Neural cell (in vitro differentiated cells): ENCODE measurements at regions not wholly inside any gene's neighbourhood (a gene's known extent, or its start where the extent isn't known, plus 50 kb on each side); places are given as distances from the start of the nearest gene placed in this dataset.

Source experiments
- H2AFZ ChIP-seq: fragments of 200-600, 300-800 bp; sonication (generic), shearing (Covaris generic); 2 replicates; pipeline ENCODE4 v1.6.0; 2014; ENCODE audit warnings: low read depth, mild to moderate bottlenecking, antibody characterized with exemption, low read length, moderate library complexity
- H3F3A ChIP-seq: fragments of 200-600 bp; shearing (Covaris generic); 2 replicates; pipeline ENCODE4 v1.6.1; 2016; ENCODE audit warnings: mild to moderate bottlenecking, moderate library complexity, mixed read lengths, antibody characterized with exemption, low read length; ENCODE audit not compliant: insufficient read depth, poor library complexity, severe bottlenecking
- H3K27ac ChIP-seq: fragments of 200-600, 300-800 bp; sonication (generic), shearing (Covaris generic); 2 replicates; pipeline ENCODE4 v1.5.1; 2014; ENCODE audit warnings: mild to moderate bottlenecking, low read length, moderate library complexity
- H3K27me3 ChIP-seq: fragments of 300-800, 200-600 bp; sonication (generic), shearing (Covaris generic); 2 replicates; pipeline ENCODE4 v1.6.0; 2014; ENCODE audit warnings: mild to moderate bottlenecking, low read depth, low read length, moderate library complexity; ENCODE audit not compliant: insufficient read depth
- H3K36me3 ChIP-seq: fragments of 300-800, 200-600 bp; sonication (generic), shearing (Covaris generic); 2 replicates; pipeline ENCODE4 v1.5.1; 2014; ENCODE audit warnings: mild to moderate bottlenecking, antibody characterized with exemption, low read length, moderate library complexity; ENCODE audit not compliant: insufficient read depth
- H3K4me2 ChIP-seq: fragments of 300-800, 200-600 bp; sonication (generic), shearing (Covaris generic); 2 replicates; pipeline ENCODE4 v1.6.0; 2014; ENCODE audit warnings: mild to moderate bottlenecking, low read length
- H3K4me3 ChIP-seq: fragments of 300-800, 200-600 bp; sonication (generic), shearing (Covaris generic); 2 replicates; pipeline ENCODE4 v1.5.1; 2014; ENCODE audit warnings: mild to moderate bottlenecking, low read length, moderate library complexity
- H3K79me2 ChIP-seq: fragments of 200-600 bp; shearing (Covaris generic); replicated peaks from 2 replicates; pipeline ENCODE4 v1.6.0; 2014; ENCODE audit warnings: mild to moderate bottlenecking, low read length, moderate library complexity; ENCODE audit not compliant: insufficient read depth
- H3K9ac ChIP-seq: fragments of 300-800, 200-600 bp; sonication (generic), shearing (Covaris generic); 2 replicates; pipeline ENCODE4 v1.6.1; 2016; ENCODE audit warnings: mild to moderate bottlenecking, low read length, mixed read lengths
- H3K9me2 ChIP-seq: fragments of 200-600 bp; shearing (Covaris generic); 2 replicates; pipeline ENCODE4 v1.6.1; 2016; ENCODE audit warnings: mild to moderate bottlenecking, low read length, mixed read lengths; ENCODE audit not compliant: insufficient read depth
- H3K9me3 ChIP-seq: fragments of 200-600, 300-800 bp; sonication (generic), shearing (Covaris generic); 2 replicates; pipeline ENCODE4 v1.6.1; 2016; ENCODE audit warnings: mild to moderate bottlenecking, mixed run types, low read length, moderate library complexity, mixed read lengths
- H4K20me1 ChIP-seq: fragments of 200-600 bp; shearing (Covaris generic); 2 replicates; pipeline ENCODE4 v1.6.1; 2016; ENCODE audit warnings: mild to moderate bottlenecking, mixed run types; ENCODE audit not compliant: insufficient read depth
- EP300 ChIP-seq: fragments of 450-650 bp; conservative IDR thresholded peaks from 2 replicates; pipeline ENCODE4 v1.6.1; 2014; ENCODE audit warnings: antibody characterized with exemption, mild to moderate bottlenecking, moderate library complexity; ENCODE audit not compliant: poor library complexity, severe bottlenecking
- EZH2 ChIP-seq: fragments of 200-600, 300-800 bp; shearing (Covaris generic), sonication (generic); IDR thresholded peaks from 2 replicates; pipeline ENCODE4 v1.6.1; 2014; ENCODE audit warnings: antibody characterized with exemption, low read length, borderline replicate concordance, mild to moderate bottlenecking; ENCODE audit not compliant: insufficient read depth, poor library complexity, severe bottlenecking
- MXI1 ChIP-seq: fragments of 450-650 bp; conservative IDR thresholded peaks from 2 replicates; pipeline ENCODE4 v1.6.1; 2014; ENCODE audit warnings: antibody characterized with exemption, mild to moderate bottlenecking; ENCODE audit not compliant: poor library complexity, severe bottlenecking
- POLR2AphosphoS5 ChIP-seq: IDR thresholded peaks from 2 replicates; pipeline ENCODE4 v1.6.1; 2012
- RAD21 ChIP-seq: fragments of 450-650 bp; conservative IDR thresholded peaks from 2 replicates; pipeline ENCODE4 v1.6.1; 2014; ENCODE audit warnings: antibody characterized with exemption, mild to moderate bottlenecking, moderate library complexity
- SMC3 ChIP-seq: fragments of 450-650 bp; conservative IDR thresholded peaks from 2 replicates; pipeline ENCODE4 v1.6.1; 2014; ENCODE audit warnings: antibody characterized with exemption, mild to moderate bottlenecking, moderate library complexity; ENCODE audit not compliant: poor library complexity
- TAF1 ChIP-seq: IDR thresholded peaks from 2 replicates; pipeline ENCODE4 v1.6.1; 2012; ENCODE audit warnings: low read depth
- TF ChIP-seq, protein P1 (sequence below): IDR thresholded peaks from 2 replicates; pipeline ENCODE4 v1.6.1; 2012; ENCODE audit warnings: borderline replicate concordance
- TF ChIP-seq, protein P2 (sequence below): fragments of 450-650 bp; IDR thresholded peaks from 2 replicates; pipeline ENCODE4 v1.5.1; 2014; ENCODE audit warnings: antibody characterized with exemption, mild to moderate bottlenecking, moderate library complexity; ENCODE audit not compliant: poor library complexity, severe bottlenecking

DNA sequence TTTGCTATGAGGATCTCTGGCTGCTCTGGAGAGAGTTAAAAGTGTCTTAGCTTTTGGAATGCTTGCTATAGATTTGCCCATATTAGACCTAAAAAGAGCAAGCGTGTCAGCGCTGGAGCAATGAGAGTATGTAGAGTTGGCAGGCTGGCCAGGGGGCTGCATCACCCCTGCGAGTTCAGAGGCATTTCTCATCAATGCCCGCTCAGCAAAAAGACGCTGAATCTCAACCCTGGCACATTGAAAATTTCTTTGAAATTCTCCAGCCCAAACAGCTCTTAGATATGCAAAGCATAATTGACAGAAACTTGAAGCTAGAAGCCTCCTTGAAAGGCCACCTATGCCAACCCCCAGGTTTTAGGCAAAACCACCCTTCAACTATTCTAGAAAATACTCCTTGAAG lies 135.5 kb upstream of the F3 start:
- Histone ChIP-seq H4K20me1 (no peaks in the 10 kb centered on the region), H3K9ac (no peak overlapping the region), H3K9me3 (no peaks in the 10 kb centered on the region), H3F3A (no peaks in the 10 kb centered on the region), H3K27me3 (no peaks in the 10 kb centered on the region), H3K79me2 (no peaks in the 10 kb centered on the region), H3K36me3 (no peaks in the 10 kb centered on the region), H3K4me2 (no peak overlapping the region), H3K9me2 (no peaks in the 10 kb centered on the region), H2AFZ (no peak overlapping the region), H3K4me3 (no peak overlapping the region), H3K27ac (no peak overlapping the region)
- TF ChIP-seq POLR2AphosphoS5 (no peak), EP300 (no peak)

DNA sequence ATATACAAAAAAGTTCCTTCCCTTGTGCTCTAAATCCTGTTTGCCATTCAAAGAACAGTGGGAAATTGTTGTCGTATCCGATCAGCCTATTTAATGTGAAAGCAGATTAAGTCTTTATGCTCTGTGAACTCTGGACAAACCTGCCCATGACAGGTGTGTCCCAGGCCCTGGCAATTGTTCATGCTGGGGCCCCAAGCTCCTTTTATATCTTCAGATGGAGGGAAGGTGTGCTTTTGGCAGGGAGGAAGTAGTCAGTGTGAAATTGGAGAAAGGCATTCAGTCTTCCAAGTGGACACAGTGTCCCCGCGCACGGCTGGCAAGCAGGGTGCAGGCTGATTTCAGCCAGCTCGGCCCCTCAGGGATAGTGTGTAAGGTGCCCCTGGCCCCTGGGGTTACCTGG lies 135.1 kb upstream of the F3 start:
- Histone ChIP-seq H4K20me1 (no peaks in the 10 kb centered on the region), H3K36me3 (no peaks in the 10 kb centered on the region), H3K79me2 (no peaks in the 10 kb centered on the region), H2AFZ (no peak overlapping the region), H3K9me2 (no peaks in the 10 kb centered on the region), H3K4me3 (no peak overlapping the region), H3K9me3 (no peaks in the 10 kb centered on the region), H3K4me2 (no peak overlapping the region), H3K27ac (no peak overlapping the region), H3F3A (no peaks in the 10 kb centered on the region), H3K27me3 (no peaks in the 10 kb centered on the region), H3K9ac (no peak overlapping the region)
- TF ChIP-seq, protein P1, sequence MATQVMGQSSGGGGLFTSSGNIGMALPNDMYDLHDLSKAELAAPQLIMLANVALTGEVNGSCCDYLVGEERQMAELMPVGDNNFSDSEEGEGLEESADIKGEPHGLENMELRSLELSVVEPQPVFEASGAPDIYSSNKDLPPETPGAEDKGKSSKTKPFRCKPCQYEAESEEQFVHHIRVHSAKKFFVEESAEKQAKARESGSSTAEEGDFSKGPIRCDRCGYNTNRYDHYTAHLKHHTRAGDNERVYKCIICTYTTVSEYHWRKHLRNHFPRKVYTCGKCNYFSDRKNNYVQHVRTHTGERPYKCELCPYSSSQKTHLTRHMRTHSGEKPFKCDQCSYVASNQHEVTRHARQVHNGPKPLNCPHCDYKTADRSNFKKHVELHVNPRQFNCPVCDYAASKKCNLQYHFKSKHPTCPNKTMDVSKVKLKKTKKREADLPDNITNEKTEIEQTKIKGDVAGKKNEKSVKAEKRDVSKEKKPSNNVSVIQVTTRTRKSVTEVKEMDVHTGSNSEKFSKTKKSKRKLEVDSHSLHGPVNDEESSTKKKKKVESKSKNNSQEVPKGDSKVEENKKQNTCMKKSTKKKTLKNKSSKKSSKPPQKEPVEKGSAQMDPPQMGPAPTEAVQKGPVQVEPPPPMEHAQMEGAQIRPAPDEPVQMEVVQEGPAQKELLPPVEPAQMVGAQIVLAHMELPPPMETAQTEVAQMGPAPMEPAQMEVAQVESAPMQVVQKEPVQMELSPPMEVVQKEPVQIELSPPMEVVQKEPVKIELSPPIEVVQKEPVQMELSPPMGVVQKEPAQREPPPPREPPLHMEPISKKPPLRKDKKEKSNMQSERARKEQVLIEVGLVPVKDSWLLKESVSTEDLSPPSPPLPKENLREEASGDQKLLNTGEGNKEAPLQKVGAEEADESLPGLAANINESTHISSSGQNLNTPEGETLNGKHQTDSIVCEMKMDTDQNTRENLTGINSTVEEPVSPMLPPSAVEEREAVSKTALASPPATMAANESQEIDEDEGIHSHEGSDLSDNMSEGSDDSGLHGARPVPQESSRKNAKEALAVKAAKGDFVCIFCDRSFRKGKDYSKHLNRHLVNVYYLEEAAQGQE, result no peak
- TF ChIP-seq RAD21 (no peak), EP300 (no peak), POLR2AphosphoS5 (no peak), EZH2 (no peak), MXI1 (no peak), SMC3 (no peak), TAF1 (no peak)
- TF ChIP-seq, protein P2, sequence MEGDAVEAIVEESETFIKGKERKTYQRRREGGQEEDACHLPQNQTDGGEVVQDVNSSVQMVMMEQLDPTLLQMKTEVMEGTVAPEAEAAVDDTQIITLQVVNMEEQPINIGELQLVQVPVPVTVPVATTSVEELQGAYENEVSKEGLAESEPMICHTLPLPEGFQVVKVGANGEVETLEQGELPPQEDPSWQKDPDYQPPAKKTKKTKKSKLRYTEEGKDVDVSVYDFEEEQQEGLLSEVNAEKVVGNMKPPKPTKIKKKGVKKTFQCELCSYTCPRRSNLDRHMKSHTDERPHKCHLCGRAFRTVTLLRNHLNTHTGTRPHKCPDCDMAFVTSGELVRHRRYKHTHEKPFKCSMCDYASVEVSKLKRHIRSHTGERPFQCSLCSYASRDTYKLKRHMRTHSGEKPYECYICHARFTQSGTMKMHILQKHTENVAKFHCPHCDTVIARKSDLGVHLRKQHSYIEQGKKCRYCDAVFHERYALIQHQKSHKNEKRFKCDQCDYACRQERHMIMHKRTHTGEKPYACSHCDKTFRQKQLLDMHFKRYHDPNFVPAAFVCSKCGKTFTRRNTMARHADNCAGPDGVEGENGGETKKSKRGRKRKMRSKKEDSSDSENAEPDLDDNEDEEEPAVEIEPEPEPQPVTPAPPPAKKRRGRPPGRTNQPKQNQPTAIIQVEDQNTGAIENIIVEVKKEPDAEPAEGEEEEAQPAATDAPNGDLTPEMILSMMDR, result no peak

DNA sequence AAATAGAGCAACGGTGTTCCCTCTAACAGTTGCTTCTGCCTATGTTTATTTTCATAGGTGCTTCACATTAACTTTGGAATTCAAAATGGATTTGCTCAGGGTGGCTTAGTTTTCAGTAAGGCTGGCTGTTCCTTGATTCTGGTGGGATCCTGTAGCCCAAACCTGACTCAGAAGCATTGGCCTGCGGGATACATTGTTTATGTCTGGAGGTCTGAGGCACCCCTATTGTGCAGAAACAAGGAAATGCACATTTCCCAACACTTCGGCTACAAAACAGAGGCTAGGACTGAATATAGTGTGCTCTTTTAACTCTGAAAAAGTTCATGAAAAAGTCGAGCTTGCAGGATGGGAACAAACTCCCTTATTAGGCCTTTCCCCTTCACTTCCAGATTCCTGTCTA lies 133.8 kb upstream of the F3 start:
- no peaks in the 10 kb centered on the region for H3K9me3 ChIP-seq
- no peaks in the 10 kb centered on the region for H3K27me3 ChIP-seq
- H4K20me1 ChIP-seq, result no peaks in the 10 kb centered on the region
- no peaks in the 10 kb centered on the region for H3K9me2 ChIP-seq
- TF ChIP-seq, protein P2, result no peak
- TF ChIP-seq EZH2 (no peak), MXI1 (no peak), POLR2AphosphoS5 (no peak), EP300 (no peak), SMC3 (no peak), RAD21 (no peak), TAF1 (no peak)
- TF ChIP-seq, protein P1, result no peak
- no peak overlapping the region for H3K9ac ChIP-seq
- no peaks in the 10 kb centered on the region for H3F3A ChIP-seq
- H2AFZ ChIP-seq, result no peak overlapping the region
- no peak overlapping the region for H3K27ac ChIP-seq
- no peak overlapping the region for H3K4me3 ChIP-seq
- H3K4me2 ChIP-seq, result no peak overlapping the region
- H3K36me3 ChIP-seq, result no peaks in the 10 kb centered on the region
- H3K79me2 ChIP-seq, result no peaks in the 10 kb centered on the region
